D341Med (cell line): ENCODE measurements at regions not wholly inside any gene's neighbourhood (a gene's known extent, or its start where the extent isn't known, plus 50 kb on each side); places are given as distances from the start of the nearest gene placed in this dataset.
A peak's percentile ranks its signal among the peaks of the same experiment; 100 is the strongest.
"Not testable (repeated sequence)": the region's sequence is repeated elsewhere in the genome, so short reads cannot be mapped to it uniquely, and the experiment has no call there.

ENCODE experiments used
- DNase-seq: peaks from one replicate; pipeline ENCODE4 v3.0.0; 2012; ENCODE audit warnings: low spot score

DNA sequence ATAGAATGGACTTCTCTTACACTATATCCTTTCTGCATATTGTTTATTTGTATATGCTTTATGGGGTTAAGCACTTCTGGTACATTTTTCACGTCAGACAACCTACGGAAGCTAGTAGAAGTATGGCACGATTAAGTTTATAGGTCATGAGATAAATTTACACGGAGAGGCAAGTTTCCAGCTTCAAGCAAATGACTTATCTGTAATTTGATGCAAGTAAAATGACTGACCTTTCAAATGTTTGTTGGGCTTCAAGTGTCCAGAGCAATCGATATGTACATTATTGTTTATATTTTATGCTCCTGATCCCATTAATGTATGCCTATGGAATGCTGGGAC, 97.5 kb upstream of the EFEMP1 start:
- DNase-seq = no peak

DNA sequence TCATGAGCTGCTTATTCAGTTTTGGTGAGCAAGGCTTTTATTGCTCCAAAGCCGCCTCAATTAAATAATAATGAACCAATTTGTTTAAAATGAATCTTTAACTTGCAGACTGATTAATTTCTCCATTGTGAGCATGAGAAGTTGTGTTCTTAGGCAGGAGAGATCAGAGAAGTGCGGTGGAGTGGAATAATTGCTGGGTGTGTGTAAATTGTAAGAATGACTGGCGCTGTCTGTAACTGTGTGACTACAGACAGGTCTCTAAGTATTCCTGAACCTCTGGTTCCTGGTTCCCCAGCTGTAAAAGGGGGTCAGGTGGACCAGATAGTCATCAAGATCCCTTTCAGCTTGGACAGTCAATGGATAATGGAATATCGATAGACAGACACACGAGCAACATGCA, 98.0 kb upstream of the EFEMP1 start:
- no peak for DNase-seq

DNA sequence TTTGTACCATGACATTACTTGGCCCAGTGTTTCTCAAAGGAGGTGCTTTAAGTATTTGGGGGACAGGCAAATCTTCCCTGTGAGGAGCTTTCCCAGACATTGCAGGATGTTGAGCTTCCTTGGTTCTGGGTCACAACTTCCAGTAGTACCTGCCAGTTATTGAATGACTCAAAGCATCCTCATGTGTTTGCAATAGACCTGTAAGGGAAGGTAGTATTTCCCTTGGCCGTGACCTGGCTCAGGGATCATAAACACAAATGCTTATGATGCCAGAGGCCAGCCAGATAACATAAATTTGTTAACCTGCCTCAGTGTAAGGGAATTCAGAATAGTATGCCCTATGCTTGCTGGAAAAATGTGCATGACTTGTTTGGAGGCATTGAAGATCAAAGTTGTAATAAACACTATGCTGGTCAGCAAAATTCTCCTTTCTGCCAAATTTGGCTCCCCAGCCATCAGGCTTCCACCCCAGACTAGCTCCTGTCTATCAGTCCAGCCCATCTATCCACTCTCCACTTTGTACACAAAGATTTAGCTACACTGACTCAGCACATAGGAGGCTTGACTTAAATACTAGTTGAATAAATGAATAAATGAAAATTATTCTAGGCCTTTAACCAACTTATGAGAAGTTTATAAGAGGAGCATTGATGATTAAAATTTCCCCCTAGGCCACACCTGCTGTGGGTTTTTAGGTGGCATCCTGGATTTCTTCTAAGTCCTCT, 102.0 kb upstream of the EFEMP1 start:
- no peak for DNase-seq

DNA sequence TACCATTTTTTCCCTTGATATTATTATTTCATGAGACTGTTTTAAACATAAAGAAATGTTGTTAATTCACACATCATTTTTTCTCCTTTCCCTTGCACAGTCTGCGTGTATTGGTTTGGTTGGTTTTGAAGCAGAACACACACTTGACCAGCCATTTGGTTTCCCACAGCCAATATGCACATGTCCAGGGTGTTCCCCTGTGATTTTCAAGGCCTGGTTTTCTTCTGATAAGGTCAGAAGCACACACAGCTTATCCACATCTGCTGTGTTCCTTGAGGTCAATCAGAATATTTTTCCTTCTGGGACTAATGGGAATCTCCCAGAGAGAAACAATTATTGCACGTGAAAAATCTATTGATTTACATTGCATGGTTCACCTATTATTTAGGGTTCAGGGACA, 103.2 kb upstream of the EFEMP1 start:
- no peak for DNase-seq

DNA sequence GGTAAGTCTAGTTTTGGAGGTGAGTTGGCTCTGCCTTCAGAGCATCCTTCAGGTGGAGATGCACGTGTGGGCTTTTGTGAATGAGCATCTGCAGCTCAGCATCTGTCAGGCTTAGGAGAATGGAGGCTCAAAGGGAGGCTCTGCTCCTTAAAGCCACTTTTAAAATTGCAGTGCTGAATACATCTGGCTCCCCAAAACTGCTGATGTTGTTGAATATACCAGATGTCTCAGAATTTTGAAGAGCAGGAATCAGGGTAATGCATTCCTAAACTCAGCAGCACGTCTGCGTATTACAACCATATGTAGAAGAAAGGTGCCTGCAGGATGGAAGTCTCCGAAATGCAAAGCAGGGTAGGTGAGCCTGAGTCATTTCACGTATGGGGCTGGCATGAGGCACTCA, 106.5 kb upstream of the EFEMP1 start:
- DNase-seq = no peak

DNA sequence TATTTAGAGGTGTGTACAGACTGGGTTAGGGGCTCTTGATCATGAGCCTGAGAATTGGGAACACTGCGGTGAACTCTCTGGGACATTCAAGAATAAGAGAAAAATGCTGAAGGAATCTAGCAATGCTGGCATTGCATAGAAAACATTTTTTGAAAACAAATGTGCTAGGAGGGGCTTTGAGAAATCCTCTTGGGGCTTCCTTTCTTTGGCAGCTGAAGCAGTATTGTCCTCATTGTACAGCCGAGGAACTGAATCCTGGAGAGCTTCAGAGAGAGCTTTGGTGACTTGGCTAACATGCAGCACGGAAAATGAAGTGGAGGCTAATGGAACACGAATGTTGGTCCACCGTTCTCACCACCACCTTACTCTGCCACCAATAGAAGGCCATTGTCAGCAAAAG, 107.3 kb upstream of the EFEMP1 start:
- DNase-seq = no peak

DNA sequence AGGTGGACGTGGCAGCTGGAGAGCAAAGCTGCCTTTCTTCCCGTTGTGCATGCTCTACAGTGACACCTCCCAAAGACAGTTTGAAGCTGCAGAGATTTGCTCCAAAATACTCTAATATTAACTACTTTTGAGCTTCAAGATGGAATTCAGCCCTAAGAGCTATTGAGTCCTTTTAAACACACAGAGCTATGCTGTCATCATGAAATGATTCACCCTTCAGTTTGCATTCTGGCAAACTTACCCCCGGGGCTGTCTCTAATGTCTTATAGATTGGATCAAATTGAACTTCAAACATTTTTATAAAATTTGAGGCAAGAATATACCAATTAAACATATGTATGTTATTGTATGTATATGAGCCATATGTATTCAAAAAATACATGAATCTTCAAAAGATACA, 110.7 kb upstream of the EFEMP1 start:
- DNase-seq = no peak

DNA sequence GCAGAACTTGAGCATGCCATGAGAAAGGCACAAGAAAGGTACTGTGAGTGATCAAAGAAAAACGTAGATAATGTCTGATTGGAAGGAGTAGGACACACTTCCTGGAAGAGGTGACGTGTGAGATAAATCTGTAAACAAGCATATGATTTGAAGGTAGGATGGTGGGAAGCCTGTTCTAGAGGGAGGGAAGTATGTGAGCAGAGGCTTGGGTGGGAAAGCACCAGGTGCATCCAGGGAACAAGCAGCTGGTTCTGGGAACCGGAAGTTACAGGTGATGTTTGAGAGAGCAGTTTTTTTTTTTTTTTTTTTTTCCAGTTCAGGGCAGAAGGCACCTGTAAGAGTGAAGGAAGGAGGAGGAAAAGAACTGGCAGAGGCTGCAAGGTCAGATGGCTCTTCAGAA, 116.6 kb upstream of the EFEMP1 start:
- DNase-seq = no peak

DNA sequence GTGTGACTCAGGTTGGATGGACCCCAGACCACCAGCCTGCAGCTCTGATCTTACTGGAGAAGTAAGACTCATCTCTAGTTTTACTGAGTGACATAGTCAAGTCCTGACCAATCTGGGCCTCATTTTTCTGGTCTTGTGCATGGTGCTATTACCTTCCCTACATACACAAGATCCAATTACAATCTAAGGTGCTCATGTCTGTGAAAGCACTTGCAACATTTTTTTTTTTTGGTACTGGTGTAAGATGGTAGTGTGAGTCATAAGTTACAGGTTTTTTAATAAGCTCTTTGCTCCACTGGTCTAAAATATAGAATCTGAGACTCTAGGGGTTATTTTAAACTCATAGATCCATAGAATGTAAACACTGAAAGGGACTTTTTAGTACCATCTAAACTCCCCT, 117.3 kb upstream of the EFEMP1 start:
- DNase-seq = no peak

DNA sequence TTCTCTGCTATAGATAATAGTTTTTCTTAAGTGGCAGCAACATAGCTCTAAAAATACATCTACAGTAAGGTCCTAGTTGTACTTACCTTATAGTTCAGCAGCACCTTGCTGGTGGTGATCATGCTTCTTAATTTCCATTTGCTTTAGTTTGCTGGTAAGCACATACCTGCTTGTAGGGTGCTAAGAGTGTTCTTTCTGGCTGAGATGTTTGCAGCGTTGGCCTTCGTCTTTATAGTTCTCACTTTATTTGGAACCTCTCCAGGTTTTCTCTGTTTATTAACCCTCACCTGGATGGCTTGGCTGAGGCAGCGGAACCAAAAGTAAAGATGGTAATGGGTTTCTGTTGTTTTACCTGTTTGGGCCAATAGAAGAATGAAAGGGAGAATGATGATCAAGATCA, 123.6 kb upstream of the EFEMP1 start:
- DNase-seq = no peak

DNA sequence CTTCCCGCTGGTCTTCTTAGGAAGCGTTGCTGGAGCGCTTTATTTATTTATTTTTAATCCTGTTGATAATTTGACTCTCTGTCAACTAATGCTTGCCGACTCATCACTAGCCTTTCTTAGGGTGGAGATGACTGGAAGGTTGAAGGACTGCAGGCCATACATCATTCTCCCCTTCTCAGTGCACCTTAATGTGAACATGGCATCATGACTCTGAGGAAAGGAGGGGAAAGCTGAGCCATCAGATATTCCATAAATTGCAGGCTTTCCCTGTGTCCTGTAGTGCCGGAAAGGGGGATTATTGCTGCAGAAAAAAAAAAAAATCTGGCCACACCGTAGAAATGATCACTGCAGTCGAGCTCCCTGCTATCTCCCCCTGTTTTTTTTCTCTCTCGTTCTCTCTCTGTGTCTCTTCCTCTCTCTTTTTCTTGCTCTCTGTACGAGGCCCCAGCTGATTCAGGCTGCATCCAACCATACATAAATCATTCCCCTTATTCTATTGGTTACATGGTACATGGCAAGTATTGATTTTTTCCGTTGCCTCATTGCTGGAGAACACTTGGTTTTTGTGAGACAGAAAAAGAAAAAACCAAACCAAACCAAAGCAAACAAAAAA, 125.8 kb upstream of the EFEMP1 start:
- no peak for DNase-seq

DNA sequence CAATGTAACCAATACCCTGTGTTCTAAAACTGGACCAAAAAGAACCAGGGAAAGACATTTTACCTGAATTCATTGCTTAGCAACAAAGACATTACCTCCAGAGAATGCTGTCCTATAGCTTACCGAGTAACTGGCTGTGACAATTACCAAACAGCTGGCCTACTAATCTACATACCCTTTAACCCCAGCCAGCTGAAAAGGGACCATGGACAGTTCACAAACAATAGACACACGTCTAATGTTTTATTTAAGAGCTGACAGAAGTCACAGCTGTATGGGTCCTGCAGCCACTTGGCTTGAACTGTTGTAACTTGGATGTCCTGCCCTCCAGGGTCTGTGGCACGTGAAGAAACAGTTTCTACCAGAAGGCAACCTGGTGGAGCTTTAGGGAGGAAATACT, 130.1 kb upstream of the EFEMP1 start:
- no peak for DNase-seq

DNA sequence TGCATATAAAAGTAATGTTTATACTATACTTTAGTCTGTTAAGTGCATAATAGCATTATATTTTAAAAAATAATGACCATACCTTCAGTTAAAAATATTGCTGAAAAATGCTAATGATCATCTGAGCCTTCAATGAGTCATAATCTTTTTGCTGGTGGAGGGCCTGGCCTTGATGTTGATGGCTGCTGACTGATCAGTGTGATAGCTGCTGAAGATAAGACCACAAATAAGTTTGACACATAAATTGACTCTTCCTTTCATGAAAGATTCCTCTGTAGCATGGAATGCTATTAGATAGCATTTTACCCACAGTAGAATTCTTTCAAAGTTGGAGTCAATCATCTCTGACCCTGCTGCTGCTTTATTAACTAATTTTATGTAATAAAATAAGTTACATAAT, 128.4 kb upstream of the CCDC85A start:
- no peak for DNase-seq

DNA sequence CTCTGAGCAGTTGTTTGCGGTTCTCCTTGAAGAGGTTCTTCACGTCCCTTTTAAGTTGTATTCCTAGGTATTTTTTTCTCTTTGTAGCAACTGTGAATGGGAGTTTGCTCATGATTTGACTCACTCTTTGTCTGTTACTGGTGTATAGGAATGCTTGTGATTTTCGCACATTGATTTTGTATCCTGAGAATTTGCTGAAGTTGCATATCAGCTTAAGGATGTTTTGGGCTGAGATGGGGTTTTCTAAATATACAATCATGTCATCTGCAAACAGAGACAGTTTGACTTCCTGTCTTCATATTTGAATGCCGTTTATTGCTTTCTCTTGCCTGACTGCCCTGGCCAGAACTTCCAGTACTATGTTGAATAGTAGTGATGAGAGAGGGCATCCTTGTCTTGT, 122.5 kb upstream of the CCDC85A start:
- not testable (repeated sequence) for DNase-seq

DNA sequence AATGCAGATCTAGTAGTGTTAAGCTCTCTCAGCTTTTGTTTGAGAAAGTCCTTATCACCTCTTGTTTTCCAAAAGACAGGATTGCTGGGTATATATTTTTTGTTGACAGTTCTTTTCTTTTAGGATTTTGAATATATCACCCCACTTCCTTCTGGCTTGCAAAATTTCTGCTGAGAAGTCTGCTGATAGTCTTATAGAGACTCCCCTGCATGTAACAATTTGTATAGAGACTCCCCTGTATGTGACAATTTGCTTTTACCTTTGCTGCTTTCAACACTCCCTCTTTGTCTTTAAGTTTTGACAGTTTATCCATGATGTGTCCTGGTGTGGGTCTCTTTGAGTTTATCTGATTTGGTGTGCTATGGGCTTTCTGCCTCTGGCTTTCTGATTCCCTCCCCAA, 115.0 kb upstream of the CCDC85A start:
- DNase-seq = no peak

DNA sequence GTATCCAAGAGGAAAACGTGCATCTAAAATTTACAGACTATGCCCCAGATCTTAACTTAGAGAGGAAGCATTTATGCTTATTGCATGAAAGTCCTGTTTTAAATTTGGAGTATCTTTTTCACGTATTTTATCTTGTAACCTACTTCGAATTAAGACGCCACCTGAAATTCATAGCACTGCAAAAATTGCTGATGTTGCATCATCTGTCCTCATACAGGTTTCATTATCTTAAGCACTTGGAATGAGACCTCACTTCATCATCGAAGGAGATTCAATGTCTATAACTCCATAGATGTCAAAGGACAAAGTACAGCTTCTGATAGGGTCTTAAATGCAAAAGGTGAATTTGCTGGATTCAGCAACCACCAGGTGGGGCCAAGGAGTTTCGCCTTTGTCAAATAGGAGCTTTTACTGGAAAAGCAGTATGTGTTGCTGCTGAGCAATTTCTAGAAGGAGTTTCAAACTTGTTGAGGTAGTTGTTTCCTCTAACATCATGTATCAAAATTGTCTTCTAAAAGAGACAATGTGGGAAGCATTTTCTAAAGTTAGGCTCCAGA, 106.4 kb upstream of the CCDC85A start:
- DNase-seq = peak; percentile 32

DNA sequence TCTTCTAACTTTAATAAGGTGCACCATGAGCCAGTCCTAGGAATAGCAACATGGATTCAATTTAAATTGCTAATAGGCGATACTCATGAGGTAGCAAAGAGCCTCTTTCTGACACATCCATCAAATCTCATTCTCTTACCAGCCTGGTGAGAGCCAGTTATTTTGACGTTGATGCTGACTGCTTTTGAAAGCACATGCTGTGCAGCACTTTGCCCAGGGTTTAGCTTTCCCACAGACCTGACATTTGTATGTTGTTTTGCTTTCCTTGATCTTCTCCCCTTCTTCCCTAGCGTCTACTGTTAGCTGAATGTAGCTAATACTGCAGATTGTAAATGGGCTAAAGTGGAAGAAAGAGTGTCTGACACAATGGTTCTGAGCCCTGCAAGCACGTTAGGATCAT, 101.1 kb upstream of the CCDC85A start:
- DNase-seq = no peak

DNA sequence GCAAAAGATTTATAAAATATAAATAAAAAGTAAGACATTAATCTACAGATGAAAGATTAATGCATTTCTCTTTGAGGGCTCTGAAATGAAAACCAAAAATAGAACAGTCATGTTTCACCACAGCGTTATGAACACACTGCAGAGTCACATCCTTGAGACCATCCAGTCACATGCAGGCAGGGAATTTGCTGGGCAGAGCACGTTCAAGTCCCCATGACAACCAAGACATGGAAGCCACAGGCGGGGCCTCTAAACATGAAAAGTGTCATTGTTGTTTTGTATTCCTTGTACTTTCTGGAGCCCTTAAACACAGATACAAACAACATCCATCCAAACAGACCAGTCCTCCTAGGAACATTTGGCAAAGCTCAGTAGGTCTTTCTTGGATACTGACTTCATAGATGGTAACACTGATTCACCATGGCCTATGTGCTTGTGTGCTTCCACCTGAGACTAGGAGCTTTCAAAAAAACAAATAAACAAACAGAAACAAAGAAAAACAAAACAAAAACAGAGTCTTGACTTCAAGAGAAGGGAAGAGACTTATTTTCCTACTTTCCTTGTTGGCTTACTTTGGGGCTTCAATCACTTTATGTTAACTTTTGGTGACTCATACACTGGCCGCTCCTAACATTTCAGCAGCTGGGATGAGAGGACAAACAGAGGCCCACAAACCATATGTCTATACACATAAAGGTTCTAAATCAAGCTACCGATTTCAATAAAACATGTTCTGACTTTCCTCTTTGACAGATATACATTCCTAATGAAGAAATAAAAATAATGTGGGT, 99.5 kb upstream of the CCDC85A start:
- DNase-seq = no peak

DNA sequence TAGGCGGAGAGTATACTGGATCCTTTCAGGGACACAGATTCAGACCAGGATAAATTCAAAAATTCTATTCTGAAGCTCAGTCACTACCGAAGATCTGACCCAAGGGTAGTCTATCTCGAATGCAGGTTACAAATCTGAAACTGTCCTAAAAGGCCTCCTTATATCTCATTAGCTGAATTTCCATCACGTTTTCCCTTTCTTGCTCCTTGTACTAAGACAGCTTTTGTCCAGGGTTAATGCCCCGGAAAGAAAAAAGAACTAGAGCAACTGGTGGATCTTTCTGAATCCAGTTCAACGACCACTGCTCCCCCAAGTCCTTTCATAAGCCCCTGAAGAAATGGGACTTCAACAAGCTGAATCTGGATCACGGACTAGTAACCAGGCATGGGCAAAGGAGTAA, 97.5 kb upstream of the CCDC85A start:
- DNase-seq = no peak

DNA sequence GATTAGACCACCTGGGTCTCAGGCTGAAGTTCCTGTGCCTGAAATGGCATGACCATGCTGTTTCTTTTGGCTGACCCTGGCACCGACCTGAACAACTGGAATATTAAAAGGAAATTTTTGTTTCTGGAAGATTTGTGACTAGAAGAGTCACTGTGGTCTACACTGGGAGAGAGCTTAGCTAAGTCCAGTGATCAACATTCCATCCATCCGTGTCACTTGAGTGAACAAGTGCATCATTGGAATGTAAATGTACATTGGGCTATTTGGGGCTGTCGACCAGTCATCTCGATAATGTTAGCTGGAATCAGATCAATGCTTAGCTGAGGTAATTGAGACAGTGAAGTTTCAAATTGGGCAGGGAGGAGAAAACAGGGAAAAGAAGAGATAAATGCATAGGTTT, 95.4 kb upstream of the CCDC85A start:
- no peak for DNase-seq

DNA sequence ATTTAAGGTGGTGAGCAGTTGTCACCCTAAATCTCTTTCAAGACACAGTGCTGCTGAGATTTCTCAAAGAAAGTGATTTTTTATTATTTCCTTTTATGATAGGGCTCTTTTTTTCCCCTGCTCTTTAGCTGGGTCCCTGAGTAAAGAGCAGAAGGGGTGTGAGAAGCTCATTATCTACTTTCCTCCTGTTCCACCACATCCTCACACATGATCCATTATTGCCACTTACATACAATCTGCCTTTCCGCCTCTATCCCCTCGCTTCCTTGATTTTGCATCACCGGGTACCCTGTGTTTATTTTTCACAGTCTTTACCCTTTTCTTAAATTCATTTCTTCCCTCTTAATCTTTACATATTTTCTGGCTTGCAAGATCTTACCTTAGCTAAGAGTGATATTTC, 93.9 kb upstream of the CCDC85A start:
- DNase-seq = no peak

DNA sequence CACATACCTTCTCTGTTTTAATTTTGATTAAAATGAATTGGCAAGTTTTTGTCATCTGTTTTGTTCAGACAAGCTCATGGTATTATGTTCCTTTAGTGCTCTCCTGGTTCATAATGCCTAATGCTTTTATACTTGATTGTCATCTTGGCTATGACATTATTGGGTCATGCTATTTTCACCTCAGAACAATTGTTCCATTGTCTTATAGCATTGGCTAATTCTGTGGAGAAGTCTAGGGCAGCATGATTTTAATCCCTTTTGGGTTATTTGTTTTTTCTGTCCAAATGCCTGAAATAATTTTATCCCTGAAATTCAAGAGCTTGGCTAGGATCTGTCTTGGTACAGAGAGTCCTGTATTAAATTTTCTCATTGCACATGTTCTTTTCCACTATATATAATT, 83.8 kb upstream of the CCDC85A start:
- no peak for DNase-seq

DNA sequence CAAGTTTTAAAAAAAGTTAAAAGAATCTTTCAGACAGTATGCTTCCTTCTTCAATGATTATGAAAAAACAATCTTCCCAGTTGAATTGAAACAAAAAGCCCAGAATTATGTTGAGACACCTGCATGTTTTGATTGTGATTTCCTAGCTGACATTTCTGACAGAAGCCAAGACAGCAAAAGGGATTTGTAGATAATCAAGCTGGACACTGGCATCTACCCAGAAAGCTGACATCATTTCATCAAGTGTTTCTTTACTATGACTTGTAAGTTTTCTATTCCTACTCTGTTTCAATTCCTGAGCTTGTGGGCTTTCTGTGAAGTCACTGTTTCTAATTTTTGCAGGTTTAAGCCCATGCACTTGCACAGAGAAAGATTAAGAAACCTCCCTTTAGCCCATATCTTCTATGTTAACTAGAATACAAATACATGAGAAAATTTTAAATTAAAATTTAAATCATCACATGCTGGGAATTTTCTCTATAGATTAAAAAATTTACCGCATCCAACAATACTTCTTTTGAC, 82.9 kb upstream of the CCDC85A start:
- DNase-seq = no peak
